WERI-Rb-1 (cell line): ENCODE measurements at regions not wholly inside any gene's neighbourhood (a gene's known extent, or its start where the extent isn't known, plus 50 kb on each side); places are given as distances from the start of the nearest gene placed in this dataset.

Source experiments
- DNase-seq: peaks from one replicate; pipeline ENCODE4 v3.0.0-alpha.2; 2020
- H3K27ac ChIP-seq: fragments of 250-450 bp; sonication (Bioruptor Pico); 2 replicates; pipeline ENCODE4 v1.5.1; 2020; ENCODE audit warnings: mild to moderate bottlenecking, moderate library complexity
- H3K27me3 ChIP-seq: fragments of 250-450 bp; sonication (Bioruptor Pico); 2 replicates; pipeline ENCODE4 v1.5.1; 2021; ENCODE audit warnings: mild to moderate bottlenecking, low read depth, moderate library complexity; ENCODE audit not compliant: insufficient read depth, severe bottlenecking
- H3K36me3 ChIP-seq: fragments of 250-450 bp; sonication (Bioruptor Pico); 2 replicates; pipeline ENCODE4 v1.5.1; 2020; ENCODE audit warnings: mild to moderate bottlenecking, moderate library complexity
- H3K4me3 ChIP-seq: 2 replicates; pipeline ENCODE4 v1.5.1; 2011; ENCODE audit warnings: low read depth, mild to moderate bottlenecking, control low read depth, low read length
- H3K9me3 ChIP-seq: fragments of 250-450 bp; sonication (Bioruptor Pico); 2 replicates; pipeline ENCODE4 v1.5.1; 2021; ENCODE audit warnings: mild to moderate bottlenecking, moderate library complexity; ENCODE audit not compliant: severe bottlenecking
- CTCF ChIP-seq: IDR thresholded peaks from 2 replicates; pipeline ENCODE4 v1.5.1; 2011; ENCODE audit warnings: low read depth, mild to moderate bottlenecking, control low read depth, inconsistent platforms, low read length

GRCh38 chr9:11618241-11618805 lies 1005.5 kb upstream of the PTPRD start:
- no peak overlapping the region for H3K4me3 ChIP-seq
- TF ChIP-seq CTCF, result no peak
- no peak for DNase-seq
- no peak overlapping the region for H3K27ac ChIP-seq
- no peaks in the 10 kb centered on the region for H3K36me3 ChIP-seq
- H3K27me3 ChIP-seq, result no peaks in the 10 kb centered on the region
- H3K9me3 ChIP-seq, result no peaks in the 10 kb centered on the region

- no peak overlapping the region for H3K27ac ChIP-seq
These were observed 1019.9 kb upstream of the PTPRD start for GRCh38 chr9:11632691-11633090.

GRCh38 chr9:11646831-11647230 lies 1034.0 kb upstream of the PTPRD start:
- no peaks in the 10 kb centered on the region for H3K27me3 ChIP-seq

More at GRCh38 chr9:11632691-11633090, 1019.9 kb upstream of the PTPRD start:
- no peaks in the 10 kb centered on the region for H3K9me3 ChIP-seq
- DNase-seq, result no peak
- H3K27me3 ChIP-seq, result no peaks in the 10 kb centered on the region
- no peaks in the 10 kb centered on the region for H3K36me3 ChIP-seq
- H3K4me3 ChIP-seq, result no peak overlapping the region
- no peak for TF ChIP-seq CTCF

GRCh38 chr9:11653867-11654266 lies 1039.3 kb upstream of the TYRP1 start:
- TF ChIP-seq CTCF, result no peak
- no peak for DNase-seq
- H3K27ac ChIP-seq, result no peak overlapping the region
- no peaks in the 10 kb centered on the region for H3K36me3 ChIP-seq
- H3K27me3 ChIP-seq, result no peaks in the 10 kb centered on the region
- H3K9me3 ChIP-seq, result no peaks in the 10 kb centered on the region
- H3K4me3 ChIP-seq, result no peak overlapping the region

More at GRCh38 chr9:11646831-11647230, 1034.0 kb upstream of the PTPRD start:
- no peak overlapping the region for H3K27ac ChIP-seq
- no peak for DNase-seq
- TF ChIP-seq CTCF, result no peak
- no peaks in the 10 kb centered on the region for H3K9me3 ChIP-seq
- no peaks in the 10 kb centered on the region for H3K36me3 ChIP-seq
- H3K4me3 ChIP-seq, result no peak overlapping the region

GRCh38 chr9:11663913-11664312 lies 1029.3 kb upstream of the TYRP1 start:
- H3K27me3 ChIP-seq, result no peaks in the 10 kb centered on the region
- TF ChIP-seq CTCF, result no peak
- DNase-seq, result no peak

GRCh38 chr9:11676821-11677220 lies 1016.4 kb upstream of the TYRP1 start:
- no peaks in the 10 kb centered on the region for H3K27me3 ChIP-seq
- no peak for DNase-seq
- H3K27ac ChIP-seq, result no peak overlapping the region
- no peaks in the 10 kb centered on the region for H3K36me3 ChIP-seq
- no peaks in the 10 kb centered on the region for H3K9me3 ChIP-seq
- no peak overlapping the region for H3K4me3 ChIP-seq
- TF ChIP-seq CTCF, result no peak

More at GRCh38 chr9:11663913-11664312, 1029.3 kb upstream of the TYRP1 start:
- no peaks in the 10 kb centered on the region for H3K36me3 ChIP-seq
- H3K9me3 ChIP-seq, result no peaks in the 10 kb centered on the region
- H3K27ac ChIP-seq, result no peak overlapping the region
- H3K4me3 ChIP-seq, result no peak overlapping the region
